MM.1S (cell line): ENCODE measurements at regions not wholly inside any gene's neighbourhood (a gene's known extent, or its start where the extent isn't known, plus 50 kb on each side); places are given as distances from the start of the nearest gene placed in this dataset.

ENCODE experiments used
- EZH2 ChIP-seq: fragments of 300-600 bp; sonication (generic); optimal IDR thresholded peaks from 2 replicates; pipeline ENCODE3; 2017; ENCODE audit warnings: low read depth, mild to moderate bottlenecking, antibody characterized with exemption, low read length, mixed read lengths
- EZH2phosphoT487 ChIP-seq: fragments of 300-600 bp; sonication (generic); IDR thresholded peaks from 2 replicates; pipeline ENCODE4 v1.6.1; 2018; ENCODE audit warnings: antibody characterized with exemption, low read length
- TF ChIP-seq, protein P1 (sequence below): fragments of 300-600 bp; sonication (generic); IDR thresholded peaks from 2 replicates; pipeline ENCODE4 v1.5.1; 2016; ENCODE audit warnings: antibody characterized with exemption, low read length, mixed read lengths

DNA sequence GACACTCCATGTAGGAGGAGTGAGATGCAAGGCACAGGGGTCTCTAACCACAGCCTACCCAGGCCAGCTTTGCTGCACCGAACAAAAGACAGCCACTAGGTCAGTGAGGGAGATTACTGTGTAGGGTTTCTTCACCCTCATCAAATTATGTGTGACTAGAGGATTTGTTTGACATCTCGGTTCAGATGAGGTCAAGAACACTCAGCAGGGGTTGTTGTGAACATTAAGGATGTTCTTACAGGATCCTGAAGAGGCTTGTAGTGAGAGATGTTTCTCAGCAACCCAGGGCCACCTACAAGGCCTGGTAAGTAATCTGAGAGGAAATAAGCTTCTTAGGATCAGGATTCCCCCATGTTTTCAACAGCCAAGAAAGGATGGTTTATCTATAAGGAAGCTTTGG is 202.1 kb downstream of the NXPE2 start:
- TF ChIP-seq, protein P1, sequence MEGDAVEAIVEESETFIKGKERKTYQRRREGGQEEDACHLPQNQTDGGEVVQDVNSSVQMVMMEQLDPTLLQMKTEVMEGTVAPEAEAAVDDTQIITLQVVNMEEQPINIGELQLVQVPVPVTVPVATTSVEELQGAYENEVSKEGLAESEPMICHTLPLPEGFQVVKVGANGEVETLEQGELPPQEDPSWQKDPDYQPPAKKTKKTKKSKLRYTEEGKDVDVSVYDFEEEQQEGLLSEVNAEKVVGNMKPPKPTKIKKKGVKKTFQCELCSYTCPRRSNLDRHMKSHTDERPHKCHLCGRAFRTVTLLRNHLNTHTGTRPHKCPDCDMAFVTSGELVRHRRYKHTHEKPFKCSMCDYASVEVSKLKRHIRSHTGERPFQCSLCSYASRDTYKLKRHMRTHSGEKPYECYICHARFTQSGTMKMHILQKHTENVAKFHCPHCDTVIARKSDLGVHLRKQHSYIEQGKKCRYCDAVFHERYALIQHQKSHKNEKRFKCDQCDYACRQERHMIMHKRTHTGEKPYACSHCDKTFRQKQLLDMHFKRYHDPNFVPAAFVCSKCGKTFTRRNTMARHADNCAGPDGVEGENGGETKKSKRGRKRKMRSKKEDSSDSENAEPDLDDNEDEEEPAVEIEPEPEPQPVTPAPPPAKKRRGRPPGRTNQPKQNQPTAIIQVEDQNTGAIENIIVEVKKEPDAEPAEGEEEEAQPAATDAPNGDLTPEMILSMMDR: no peak
- TF ChIP-seq EZH2: no peak
- no peak for TF ChIP-seq EZH2phosphoT487
